Non-pigmented ciliary epithelial cell (primary cell): ENCODE measurements at regions not wholly inside any gene's neighbourhood (a gene's known extent, or its start where the extent isn't known, plus 50 kb on each side); places are given as distances from the start of the nearest gene placed in this dataset.
"Not testable (repeated sequence)": the region's sequence is repeated elsewhere in the genome, so short reads cannot be mapped to it uniquely, and the experiment has no call there.

ENCODE experiments used
- DNase-seq: peaks from one replicate; pipeline ENCODE4 v3.0.0-alpha.2; 2010; ENCODE audit warnings: low read depth

GRCh38 chr6:73943930-73944652 is 248.1 kb downstream of the CD109 start:
- no peak for DNase-seq

DNA sequence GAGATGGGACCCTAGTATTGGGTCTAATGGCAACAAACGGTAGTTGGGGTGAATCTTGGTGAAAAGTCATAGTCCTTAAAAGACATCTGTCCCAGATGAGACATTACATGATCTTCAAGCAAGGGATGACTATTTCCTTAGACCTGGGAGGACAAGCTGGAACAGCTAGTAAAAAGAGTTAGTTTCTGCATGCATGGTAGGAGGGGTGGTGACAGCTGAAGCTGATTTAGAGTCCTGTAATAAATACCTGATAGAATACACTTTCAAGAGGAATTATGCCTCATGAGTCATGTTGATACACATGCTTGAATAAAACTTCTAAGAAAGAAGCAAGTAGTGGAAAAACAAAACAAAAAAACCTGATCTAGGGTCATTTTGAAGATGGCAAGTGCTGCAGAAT is 247.4 kb downstream of the CD109 start:
- DNase-seq: no peak

GRCh38 chr6:73942592-73943186 is 246.7 kb downstream of the CD109 start:
- peak; percentile 14 for DNase-seq

- DNase-seq: no peak
Observed at GRCh38 chr6:73941892-73942291, 245.9 kb downstream of the CD109 start.

- no peak for DNase-seq
Observed at GRCh38 chr6:73937805-73938204, 241.8 kb downstream of the CD109 start.

GRCh38 chr6:73932866-73933265 is 236.9 kb downstream of the CD109 start:
- no peak for DNase-seq

GRCh38 chr6:73929405-73929804 is 233.4 kb downstream of the CD109 start:
- no peak for DNase-seq

GRCh38 chr6:73927421-73927820 is 231.4 kb downstream of the CD109 start:
- DNase-seq: no peak

DNA sequence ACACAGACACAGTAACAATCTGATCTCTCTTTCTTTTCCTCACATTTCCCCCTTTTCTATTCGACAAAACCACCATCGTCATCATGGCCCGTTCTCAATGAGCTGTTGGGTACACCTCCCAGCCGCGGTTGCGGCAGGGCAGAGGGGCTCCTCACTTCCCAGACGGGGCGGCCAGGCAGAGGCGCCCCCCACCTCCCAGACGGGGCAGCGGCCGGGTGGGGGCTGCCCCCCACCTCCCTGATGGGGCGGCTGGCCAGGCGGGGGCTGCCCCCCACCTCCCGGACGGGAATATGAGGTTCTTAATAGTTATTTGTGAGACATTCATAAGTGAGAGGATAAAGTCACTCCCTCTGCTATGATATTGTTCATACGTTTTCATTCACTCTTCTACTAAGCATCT is 229.7 kb downstream of the CD109 start:
- not testable (repeated sequence) for DNase-seq

DNA sequence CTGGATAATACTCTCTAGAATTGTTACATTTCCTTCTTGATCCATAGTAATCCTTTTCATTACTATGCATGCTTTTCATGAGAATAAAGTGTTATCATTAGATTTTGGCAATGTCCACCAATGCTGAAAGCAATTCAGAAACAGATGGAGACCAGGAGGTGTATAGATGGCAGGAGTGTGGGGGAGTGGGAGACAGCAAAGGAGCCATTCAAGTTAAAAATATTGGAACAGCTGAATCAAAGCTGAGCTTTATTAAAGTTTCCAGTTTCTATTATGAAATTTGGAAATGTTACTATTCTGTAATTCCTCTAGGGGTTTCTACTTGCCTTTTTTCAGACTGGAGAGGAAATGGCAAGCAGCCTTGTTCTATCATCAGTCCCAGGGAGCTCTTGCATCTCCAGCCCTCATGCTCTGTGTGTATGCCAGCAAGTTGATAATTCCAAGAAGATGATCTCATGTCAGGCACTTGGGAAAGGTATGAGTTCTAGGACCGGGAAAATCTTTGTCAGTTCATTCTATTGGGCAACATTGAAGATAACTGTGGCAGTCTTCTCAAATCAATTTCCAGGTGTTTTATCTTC is 228.0 kb downstream of the CD109 start:
- no peak for DNase-seq

GRCh38 chr6:73903155-73903554 is 207.2 kb downstream of the CD109 start:
- no peak for DNase-seq

- DNase-seq: no peak
Observed at GRCh38 chr6:73901986-73902385, 206.0 kb downstream of the CD109 start.

- DNase-seq: no peak
Observed at GRCh38 chr6:73901311-73901710, 205.3 kb downstream of the CD109 start.

GRCh38 chr6:73898599-73898998 is 202.6 kb downstream of the CD109 start:
- DNase-seq: no peak

- no peak for DNase-seq
Observed at GRCh38 chr6:73893696-73894095, 197.7 kb downstream of the CD109 start.

DNA sequence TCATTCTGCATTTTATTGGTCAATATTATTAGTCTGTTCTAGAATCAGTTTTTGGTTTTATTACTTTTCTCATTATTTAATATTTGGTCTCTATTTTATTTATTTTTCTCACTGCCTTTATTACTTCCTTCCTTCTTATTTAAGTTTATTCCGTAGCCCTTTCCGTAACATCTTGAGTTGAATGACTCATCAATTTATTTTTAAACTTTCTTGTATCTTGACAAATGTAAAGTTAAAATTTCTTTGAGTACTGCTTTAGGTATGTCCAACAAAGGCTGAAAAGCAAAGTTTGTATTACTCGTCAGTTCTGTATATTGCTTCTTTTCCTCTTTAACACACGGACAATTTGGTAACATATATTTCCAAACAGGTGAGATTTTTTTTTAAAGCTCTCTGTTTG is 192.0 kb downstream of the CD109 start:
- no peak for DNase-seq

- no peak for DNase-seq
Observed at GRCh38 chr6:73885393-73885792, 189.4 kb downstream of the CD109 start.

DNA sequence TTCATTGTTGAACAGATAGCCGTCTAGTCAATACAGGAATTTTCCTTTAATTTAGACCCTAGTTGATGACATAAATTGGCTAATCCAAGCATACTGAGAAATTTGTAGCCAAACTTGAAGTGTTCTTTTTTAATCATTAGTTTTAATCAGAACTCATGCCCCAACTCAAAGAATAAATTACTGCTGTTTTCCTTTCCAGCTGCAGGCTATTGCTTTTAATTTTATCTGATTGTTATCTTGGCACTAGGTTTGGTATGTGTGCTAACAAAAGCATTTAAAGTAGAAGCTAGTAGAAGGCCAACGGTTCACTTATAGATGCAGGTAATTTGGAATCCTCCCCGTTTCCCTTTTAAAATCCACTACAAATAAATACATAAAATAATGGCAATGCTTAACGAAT is 188.5 kb downstream of the CD109 start:
- DNase-seq: no peak

DNA sequence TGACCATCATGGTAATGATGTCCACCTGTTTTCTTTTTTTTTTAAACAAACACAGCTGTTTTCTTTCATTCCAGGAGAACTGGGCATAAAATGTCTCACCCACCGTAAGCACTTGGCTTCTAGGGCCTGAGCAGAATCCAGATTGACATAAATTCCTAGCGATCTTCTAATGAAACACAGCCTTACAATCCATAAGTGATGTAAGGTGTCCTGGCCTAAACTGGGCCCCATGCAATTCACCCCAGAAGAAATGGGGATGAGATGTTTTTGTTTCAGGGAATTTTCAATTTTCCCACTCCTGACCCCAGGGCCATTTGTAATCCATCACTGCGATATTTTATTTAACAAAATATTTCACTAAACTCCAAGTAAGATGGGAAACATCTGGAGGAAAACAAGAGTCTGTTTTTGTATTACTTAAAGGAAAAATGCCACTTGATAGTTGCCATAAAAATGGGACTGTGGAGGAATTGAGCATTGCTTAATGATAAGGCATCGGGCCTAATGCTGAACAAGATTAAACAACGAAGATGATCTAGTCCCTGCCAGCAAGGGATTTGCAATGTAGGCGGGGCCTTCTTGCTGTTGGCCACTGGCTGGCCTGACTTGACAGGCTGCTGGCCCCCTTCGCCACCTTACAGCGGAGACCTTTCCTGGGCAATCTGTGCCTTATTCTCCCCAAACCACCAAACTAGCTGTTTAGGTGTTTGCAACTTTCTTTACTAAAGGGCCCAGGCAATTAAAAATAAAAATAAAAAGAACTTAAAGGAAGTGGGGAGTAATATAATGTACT is 183.7 kb downstream of the CD109 start:
- no peak for DNase-seq

GRCh38 chr6:73878403-73878802 is 182.4 kb downstream of the CD109 start:
- no peak for DNase-seq
